ENCODE measurements at regions not wholly inside any gene's neighbourhood (a gene's known extent, or its start where the extent isn't known, plus 50 kb on each side); places are given as distances from the start of the nearest gene placed in this dataset.

GRCh38 chr10:21183025-21183424 lies 285.9 kb upstream of the NEBL start:
- no peak for TF ChIP-seq CTCF (IDR thresholded peaks at IDR 0.05)

DNA sequence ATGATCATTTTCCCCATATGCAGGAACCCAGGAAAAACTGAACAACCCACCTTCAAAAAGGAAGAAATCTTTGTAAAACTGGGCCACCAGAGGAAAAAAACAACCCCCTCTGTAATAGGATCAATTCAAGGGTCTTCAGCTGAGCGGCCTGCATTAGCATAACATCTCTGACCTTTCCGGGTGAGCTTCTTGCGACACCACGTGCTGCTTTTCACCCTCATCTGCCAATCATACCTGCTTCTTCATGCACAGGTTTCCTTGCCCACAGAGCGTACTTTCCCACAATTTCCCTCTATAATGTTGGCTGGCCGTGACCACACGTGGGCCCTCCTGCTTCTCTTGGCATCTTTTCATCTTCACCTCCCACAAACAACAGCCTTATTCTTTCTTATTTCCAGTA lies 284.3 kb upstream of the NEBL start:
- TF ChIP-seq CTCF (IDR thresholded peaks at IDR 0.05), result no peak

DNA sequence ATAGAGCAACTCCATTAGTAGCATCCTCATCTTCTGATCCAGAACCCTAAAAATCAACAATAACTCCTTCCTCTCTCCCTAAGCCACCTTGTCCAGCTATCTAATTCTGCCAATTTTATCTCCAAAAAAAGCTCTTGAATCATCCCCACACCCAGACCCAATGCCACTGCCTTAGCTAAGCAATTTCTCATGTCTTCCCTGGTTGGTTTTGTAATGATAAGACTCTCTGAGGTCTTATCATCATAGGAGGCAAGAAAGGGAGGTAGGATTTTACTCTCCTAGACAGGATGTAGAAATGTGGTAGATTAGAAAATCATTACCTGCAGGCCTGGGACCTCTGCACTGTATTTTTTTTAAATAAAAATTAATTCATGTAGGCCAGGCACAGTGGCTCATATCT lies 283.5 kb upstream of the NEBL start:
- no peak for TF ChIP-seq CTCF (IDR thresholded peaks at IDR 0.05)

GRCh38 chr10:21176934-21177480 lies 279.9 kb upstream of the NEBL start:
- no peak for TF ChIP-seq CTCF (IDR thresholded peaks at IDR 0.05)

DNA sequence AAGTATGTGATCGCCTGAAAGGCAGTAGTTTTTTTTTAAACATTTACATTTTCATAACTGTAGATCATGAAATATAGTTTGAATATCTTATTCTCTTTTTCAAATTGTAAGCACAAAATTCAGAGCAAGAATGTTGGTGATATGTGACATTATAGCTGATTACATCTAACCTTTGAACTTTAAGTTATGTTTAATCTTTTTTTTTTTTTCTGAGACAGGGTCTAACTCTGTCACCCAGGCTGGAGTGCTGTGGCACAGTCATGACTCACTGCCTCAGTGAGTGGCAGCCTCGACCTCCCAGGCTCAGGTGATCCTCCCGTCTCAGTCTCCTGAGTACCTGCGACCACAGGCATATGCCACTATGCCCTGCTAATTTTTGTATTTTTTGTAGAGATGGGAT lies 278.7 kb upstream of the NEBL start:
- no peak for TF ChIP-seq CTCF (IDR thresholded peaks at IDR 0.05)

DNA sequence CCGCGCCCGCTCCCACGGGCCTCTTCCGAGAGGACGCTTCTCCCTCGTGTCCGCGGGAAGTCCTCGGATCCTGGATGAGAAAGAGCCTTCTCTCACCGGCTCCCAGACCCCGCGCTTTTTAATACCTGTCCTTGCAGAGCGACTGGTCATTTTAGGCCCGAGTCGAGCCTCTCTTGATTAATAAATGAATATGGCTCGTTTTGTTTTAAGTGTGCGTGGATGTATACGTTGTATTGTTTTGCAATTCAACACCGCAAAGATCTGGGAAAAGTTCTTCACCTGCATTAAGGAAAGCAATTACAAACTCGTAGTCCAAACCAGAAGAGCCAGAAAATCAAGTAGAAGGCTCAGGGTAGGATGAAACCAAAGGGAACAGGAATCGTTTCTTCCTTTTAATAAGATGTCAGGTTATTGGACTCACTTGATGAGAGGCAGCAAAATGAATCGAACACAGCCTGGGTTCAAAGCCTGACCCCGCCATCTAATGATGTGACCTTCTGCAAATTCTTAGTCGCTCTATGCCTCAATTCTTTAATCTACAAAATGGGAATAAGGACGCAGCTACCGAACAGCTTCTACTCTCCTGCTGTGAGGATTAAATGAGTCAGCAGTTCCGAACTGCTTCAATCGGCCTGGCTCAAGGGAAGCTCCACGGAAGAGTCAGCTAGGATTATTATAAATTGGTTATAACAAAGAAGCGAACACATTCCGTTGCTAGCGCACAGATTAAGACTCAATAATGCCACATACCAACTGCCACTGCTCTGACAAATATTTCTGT lies 277.8 kb upstream of the NEBL start:
- TF ChIP-seq CTCF (IDR thresholded peaks at IDR 0.05), result no peak

DNA sequence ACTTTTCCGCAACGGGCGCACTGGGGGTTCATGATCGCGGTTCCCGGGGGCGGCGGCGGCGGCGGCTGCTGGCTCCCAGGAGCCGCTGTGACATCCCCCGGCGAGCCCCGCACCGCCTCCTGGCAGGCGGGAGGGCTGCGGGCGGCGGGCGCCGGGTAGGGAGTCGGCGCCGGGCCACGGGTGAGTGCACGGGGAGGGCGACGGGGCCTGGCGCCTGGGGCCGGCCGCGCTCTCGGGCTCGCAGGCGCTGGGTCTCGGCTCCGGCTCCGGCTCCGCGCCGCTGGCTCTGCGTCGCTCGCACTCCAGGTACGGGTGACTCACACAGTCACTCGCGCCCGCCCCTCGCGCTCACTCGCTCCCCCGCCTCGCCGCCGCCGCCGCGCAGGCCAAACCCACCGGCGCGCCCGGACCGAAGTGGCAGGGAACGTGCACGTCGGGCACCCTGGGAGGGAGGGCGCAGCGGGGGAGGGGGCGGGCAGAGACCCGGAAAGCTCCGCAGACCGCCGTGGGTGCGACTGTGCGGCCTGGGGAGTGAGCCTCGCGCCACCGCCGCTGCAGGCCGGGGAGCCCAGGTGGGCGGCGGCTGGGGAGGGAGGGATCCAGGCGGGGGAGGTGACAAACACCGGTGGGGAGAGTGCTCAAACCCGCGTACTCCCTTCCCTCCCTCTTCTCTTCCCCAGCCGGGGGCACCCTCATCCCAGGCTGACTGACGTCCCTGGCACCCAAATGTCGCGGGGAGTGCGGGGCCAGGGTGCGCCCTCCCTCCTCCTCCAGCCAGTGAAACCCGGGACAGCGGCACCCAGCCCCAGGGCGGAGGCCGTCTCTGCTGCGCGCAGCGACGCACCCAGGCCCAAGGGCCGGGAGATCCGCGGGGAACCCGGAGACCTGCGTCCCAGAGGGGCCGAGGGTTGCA lies 276.9 kb upstream of the NEBL start:
- no peak for TF ChIP-seq CTCF (IDR thresholded peaks at IDR 0.05)

Measured in LNCAP (cell line).